ENCODE measurements at regions not wholly inside any gene's neighbourhood (a gene's known extent, or its start where the extent isn't known, plus 50 kb on each side); places are given as distances from the start of the nearest gene placed in this dataset.

- no peaks in the 10 kb centered on the region for H3K36me3 ChIP-seq (ENCODE audit: control insufficient read depth, insufficient read depth, low read length)
- ChIA-PET CTCF (interaction anchor here (1.0 to 1.1 kb wide), 2 partner anchors 8 to 111 kb away, joined by 3 read pairs; no protein-coding TSS in a partner anchor), POLR2A (no interaction called here)
- no peaks in the 10 kb centered on the region for H3K27me3 ChIP-seq (ENCODE audit: control insufficient read depth, insufficient read depth, low read length)
- TF ChIP-seq CTCF (IDR thresholded peaks at IDR 0.05; ENCODE audit: insufficient read depth, low read depth, low read length), result no peak
- DNase-seq (ENCODE audit: low read depth), result no peak
- H3K4me3 ChIP-seq (ENCODE audit: low read depth, low read length), result no peak overlapping the region
Observed at GRCh38 chr2:30351116-30351515, 95.9 kb upstream of the LCLAT1 start.

- no peak for TF ChIP-seq CTCF (IDR thresholded peaks at IDR 0.05; ENCODE audit: insufficient read depth, low read depth, low read length)
- no peaks in the 10 kb centered on the region for H3K27me3 ChIP-seq (ENCODE audit: control insufficient read depth, insufficient read depth, low read length)
- H3K4me3 ChIP-seq (ENCODE audit: low read depth, low read length), result no peak overlapping the region
- CTCF ChIA-PET, result interaction anchor here (1.0 kb wide), 2 partner anchors 7 to 355 kb away, joined by 3 read pairs; no protein-coding TSS in a partner anchor
- H3K36me3 ChIP-seq (ENCODE audit: control insufficient read depth, insufficient read depth, low read length), result no peaks in the 10 kb centered on the region
- POLR2A ChIA-PET, result no interaction called here
- DNase-seq (ENCODE audit: low read depth), result no peak
Observed at GRCh38 chr2:30351949-30352348, 95.1 kb upstream of the LCLAT1 start.

GRCh38 chr2:30354150-30354549 lies 92.9 kb upstream of the LCLAT1 start:
- DNase-seq (ENCODE audit: low read depth), result no peak
- CTCF ChIA-PET, result interaction anchor here (0.6 kb wide), 1 partner anchor 12 kb away, joined by 3 read pairs; no protein-coding TSS in a partner anchor
- Histone ChIP-seq H3K4me3 (ENCODE audit: low read depth, low read length) (no peak overlapping the region), H3K27me3 (ENCODE audit: control insufficient read depth, insufficient read depth, low read length) (no peaks in the 10 kb centered on the region), H3K36me3 (ENCODE audit: control insufficient read depth, insufficient read depth, low read length) (no peaks in the 10 kb centered on the region)
- POLR2A ChIA-PET, result interaction anchor here (0.6 kb wide), 1 partner anchor 101 kb away, joined by 11 read pairs; no protein-coding TSS in a partner anchor
- no peak for TF ChIP-seq CTCF (IDR thresholded peaks at IDR 0.05; ENCODE audit: insufficient read depth, low read depth, low read length)

GRCh38 chr2:30354621-30355020 lies 92.4 kb upstream of the LCLAT1 start:
- Histone ChIP-seq H3K4me3 (ENCODE audit: low read depth, low read length) (no peak overlapping the region), H3K27me3 (ENCODE audit: control insufficient read depth, insufficient read depth, low read length) (no peaks in the 10 kb centered on the region), H3K36me3 (ENCODE audit: control insufficient read depth, insufficient read depth, low read length) (no peaks in the 10 kb centered on the region)
- no peak for DNase-seq (ENCODE audit: low read depth)
- TF ChIP-seq CTCF (IDR thresholded peaks at IDR 0.05; ENCODE audit: insufficient read depth, low read depth, low read length), result no peak
- POLR2A ChIA-PET, result interaction anchor here (0.6 kb wide), 1 partner anchor 101 kb away, joined by 11 read pairs; no protein-coding TSS in a partner anchor
- CTCF ChIA-PET, result no interaction called here

- TF ChIP-seq CTCF (IDR thresholded peaks at IDR 0.05; ENCODE audit: insufficient read depth, low read depth, low read length), result no peak
- Histone ChIP-seq H3K36me3 (ENCODE audit: control insufficient read depth, insufficient read depth, low read length) (no peaks in the 10 kb centered on the region), H3K27me3 (ENCODE audit: control insufficient read depth, insufficient read depth, low read length) (no peaks in the 10 kb centered on the region), H3K4me3 (ENCODE audit: low read depth, low read length) (no peak overlapping the region)
- ChIA-PET CTCF (interaction anchor here (1.4 kb wide), 1 partner anchor 116 kb away, joined by 5 read pairs; no protein-coding TSS in a partner anchor), POLR2A (no interaction called here)
- DNase-seq (ENCODE audit: low read depth), result no peak
Observed at GRCh38 chr2:30355306-30355705, 91.7 kb upstream of the LCLAT1 start.
